ENCODE measurements at regions not wholly inside any gene's neighbourhood (a gene's known extent, or its start where the extent isn't known, plus 50 kb on each side); places are given as distances from the start of the nearest gene placed in this dataset.

DNA sequence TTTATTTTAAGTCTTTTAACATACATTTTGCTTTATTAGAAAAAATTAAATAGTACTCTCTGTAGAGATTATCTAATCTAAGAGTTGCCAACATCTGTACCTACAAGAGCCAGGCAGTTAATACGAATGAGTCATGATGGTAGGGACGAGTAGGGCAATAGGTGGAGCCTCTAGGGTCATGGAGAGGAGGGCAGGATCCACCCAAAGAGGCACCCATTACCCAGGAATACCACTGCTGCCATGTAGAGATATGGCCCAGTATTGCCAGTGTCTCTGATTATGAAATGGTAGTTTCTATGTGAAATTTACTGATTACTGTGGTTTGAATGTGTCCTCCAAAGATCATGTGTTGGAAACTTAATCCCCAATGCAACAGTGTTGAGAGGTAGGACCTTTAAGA is 170.4 kb downstream of the PIK3R1 start:
- no peaks in the 10 kb centered on the region for H3K79me2 ChIP-seq (ENCODE audit: insufficient read depth)
- H4K20me1 ChIP-seq (ENCODE audit: insufficient read depth), result no peaks in the 10 kb centered on the region
- H3K4me3 ChIP-seq (ENCODE audit: low read depth in 2 of 2, low read length in 1 of 2), result no peak overlapping the region
- H3K9me2 ChIP-seq, result no peaks in the 10 kb centered on the region
- CTCF ChIA-PET, result interaction anchor here (1.0 kb wide), 1 partner anchor 21 kb away, joined by 3 read pairs; no protein-coding TSS in a partner anchor
- no peaks in the 10 kb centered on the region for H3K36me3 ChIP-seq (replicated peaks in 1 of 2; ENCODE audit: control insufficient read depth in 1 of 2, insufficient read depth in 2 of 2, low read length in 1 of 2)
- no peaks in the 10 kb centered on the region for H3F3A ChIP-seq (replicated peaks; ENCODE audit: insufficient read depth)
- POLR2A ChIA-PET, result no interaction called here
- no peaks in the 10 kb centered on the region for H3K27me3 ChIP-seq (ENCODE audit: insufficient read depth)
- no peak for TF ChIP-seq POLR2AphosphoS5 (IDR thresholded peaks at IDR 0.05; ENCODE audit: low read depth, low read length)
- no peak overlapping the region for H3K27ac ChIP-seq (ENCODE audit: low read depth in 2 of 2, low read length in 1 of 2)
- no peak for DNase-seq
- H3K4me2 ChIP-seq, result no peak overlapping the region
- H2AFZ ChIP-seq (ENCODE audit: low read depth), result no peak overlapping the region
- H3K4me1 ChIP-seq (ENCODE audit: control insufficient read depth in 1 of 2, insufficient read depth in 2 of 2, low read depth in 1 of 2, low read length in 1 of 2), result no peaks in the 10 kb centered on the region
- no peaks in the 10 kb centered on the region for H3K9me3 ChIP-seq
- H3K9ac ChIP-seq, result no peak overlapping the region
- WGBS (ENCODE audit: low lambda C conversion rate), result 18% methylated on average over 2 of the region's 2 CpGs

GRCh38 chr5:68387074-68387796 is 171.7 kb downstream of the PIK3R1 start:
- Histone ChIP-seq H3K9me3 (no peaks in the 10 kb centered on the region), H3K27ac (ENCODE audit: low read depth in 2 of 2, low read length in 1 of 2) (no peak overlapping the region), H4K20me1 (ENCODE audit: insufficient read depth) (no peaks in the 10 kb centered on the region), H3K9ac (no peak overlapping the region), H3F3A (replicated peaks; ENCODE audit: insufficient read depth) (no peaks in the 10 kb centered on the region), H3K9me2 (no peaks in the 10 kb centered on the region), H3K4me2 (no peak overlapping the region), H3K36me3 (replicated peaks in 1 of 2; ENCODE audit: control insufficient read depth in 1 of 2, insufficient read depth in 2 of 2, low read length in 1 of 2) (no peaks in the 10 kb centered on the region), H3K27me3 (ENCODE audit: insufficient read depth) (no peaks in the 10 kb centered on the region), H3K4me1 (ENCODE audit: control insufficient read depth in 1 of 2, insufficient read depth in 2 of 2, low read depth in 1 of 2, low read length in 1 of 2) (no peaks in the 10 kb centered on the region), H2AFZ (ENCODE audit: low read depth) (no peak overlapping the region), H3K79me2 (ENCODE audit: insufficient read depth) (no peaks in the 10 kb centered on the region), H3K4me3 (ENCODE audit: low read depth in 2 of 2, low read length in 1 of 2) (no peak overlapping the region)
- TF ChIP-seq, protein P1, sequence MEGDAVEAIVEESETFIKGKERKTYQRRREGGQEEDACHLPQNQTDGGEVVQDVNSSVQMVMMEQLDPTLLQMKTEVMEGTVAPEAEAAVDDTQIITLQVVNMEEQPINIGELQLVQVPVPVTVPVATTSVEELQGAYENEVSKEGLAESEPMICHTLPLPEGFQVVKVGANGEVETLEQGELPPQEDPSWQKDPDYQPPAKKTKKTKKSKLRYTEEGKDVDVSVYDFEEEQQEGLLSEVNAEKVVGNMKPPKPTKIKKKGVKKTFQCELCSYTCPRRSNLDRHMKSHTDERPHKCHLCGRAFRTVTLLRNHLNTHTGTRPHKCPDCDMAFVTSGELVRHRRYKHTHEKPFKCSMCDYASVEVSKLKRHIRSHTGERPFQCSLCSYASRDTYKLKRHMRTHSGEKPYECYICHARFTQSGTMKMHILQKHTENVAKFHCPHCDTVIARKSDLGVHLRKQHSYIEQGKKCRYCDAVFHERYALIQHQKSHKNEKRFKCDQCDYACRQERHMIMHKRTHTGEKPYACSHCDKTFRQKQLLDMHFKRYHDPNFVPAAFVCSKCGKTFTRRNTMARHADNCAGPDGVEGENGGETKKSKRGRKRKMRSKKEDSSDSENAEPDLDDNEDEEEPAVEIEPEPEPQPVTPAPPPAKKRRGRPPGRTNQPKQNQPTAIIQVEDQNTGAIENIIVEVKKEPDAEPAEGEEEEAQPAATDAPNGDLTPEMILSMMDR (IDR thresholded peaks at IDR 0.05), result no peak
- no peak for TF ChIP-seq TAF1 (IDR thresholded peaks at IDR 0.05; ENCODE audit: borderline replicate concordance, low read depth, low read length)
- TF ChIP-seq MAX (IDR thresholded peaks at IDR 0.05; ENCODE audit: low read depth), result no peak
- no peak for TF ChIP-seq RXRA (IDR thresholded peaks at IDR 0.05; ENCODE audit: borderline replicate concordance, low read depth)
- TF ChIP-seq RCOR1 (IDR thresholded peaks at IDR 0.05; ENCODE audit: low read length), result no peak
- no peak for TF ChIP-seq JUND (IDR thresholded peaks at IDR 0.05)
- TF ChIP-seq GATA2 (CRISPR knock-in tag; IDR thresholded peaks at IDR 0.05), result no peak
- no peak for TF ChIP-seq EZH2phosphoT487 (IDR thresholded peaks at IDR 0.05; ENCODE audit: borderline replicate concordance, low read depth)
- TF ChIP-seq POLR2AphosphoS5 (IDR thresholded peaks at IDR 0.05; ENCODE audit: low read depth, low read length), result no peak
- POLR2A ChIA-PET, result no interaction called here
- no peak for DNase-seq
- CTCF ChIA-PET, result no interaction called here
- 73% methylated on average over 4 of the region's 4 CpGs for WGBS (ENCODE audit: low lambda C conversion rate)

DNA sequence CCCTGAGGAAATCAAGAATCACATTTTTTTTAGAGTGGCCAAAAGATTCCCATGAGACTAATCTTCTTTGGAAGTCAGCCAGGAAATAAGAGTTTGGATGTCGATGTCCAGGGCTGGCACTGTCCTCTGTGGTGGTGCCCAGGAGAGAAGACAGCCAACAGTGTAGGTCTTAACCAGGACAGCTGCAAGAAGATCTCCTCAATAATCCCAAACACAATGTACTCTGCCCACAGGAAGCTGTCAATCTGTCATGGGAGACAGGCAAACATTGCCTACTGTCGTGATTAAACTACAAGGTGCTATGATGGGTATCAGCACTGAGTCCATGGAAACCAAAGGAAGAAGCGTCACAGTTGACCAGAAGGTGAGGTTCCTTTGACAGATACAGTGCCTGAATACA is 174.1 kb downstream of the PIK3R1 start:
- no peaks in the 10 kb centered on the region for H3K79me2 ChIP-seq (ENCODE audit: insufficient read depth)
- ChIA-PET CTCF (no interaction called here), POLR2A (no interaction called here)
- H3K9ac ChIP-seq, result no peak overlapping the region
- no peaks in the 10 kb centered on the region for H3K36me3 ChIP-seq (replicated peaks in 1 of 2; ENCODE audit: control insufficient read depth in 1 of 2, insufficient read depth in 2 of 2, low read length in 1 of 2)
- no peaks in the 10 kb centered on the region; a peak in 1 of 4 replicates for H3K4me1 ChIP-seq (ENCODE audit: control insufficient read depth in 1 of 2, insufficient read depth in 2 of 2, low read depth in 1 of 2, low read length in 1 of 2)
- 44% methylated on average over 3 of the region's 3 CpGs for WGBS (ENCODE audit: low lambda C conversion rate)
- DNase-seq, result no peak
- no peak overlapping the region for H3K4me2 ChIP-seq
- no peaks in the 10 kb centered on the region for H4K20me1 ChIP-seq (ENCODE audit: insufficient read depth)
- H3K9me3 ChIP-seq, result no peaks in the 10 kb centered on the region
- no peak overlapping the region for H3K27ac ChIP-seq (ENCODE audit: low read depth in 2 of 2, low read length in 1 of 2)
- no peaks in the 10 kb centered on the region for H3K9me2 ChIP-seq
- H3K4me3 ChIP-seq (ENCODE audit: low read depth in 2 of 2, low read length in 1 of 2), result no peak overlapping the region
- no peak overlapping the region for H2AFZ ChIP-seq (ENCODE audit: low read depth)
- H3F3A ChIP-seq (replicated peaks; ENCODE audit: insufficient read depth), result no peaks in the 10 kb centered on the region
- H3K27me3 ChIP-seq (ENCODE audit: insufficient read depth), result no peaks in the 10 kb centered on the region
- TF ChIP-seq RXRA (IDR thresholded peaks at IDR 0.05; ENCODE audit: borderline replicate concordance, low read depth) (no peak), TCF12 (IDR thresholded peaks at IDR 0.05) (no peak), ELF1 (IDR thresholded peaks at IDR 0.05) (no peak), TEAD4 (IDR thresholded peaks at IDR 0.05; ENCODE audit: borderline replicate concordance, insufficient read depth) (no peak), EZH2phosphoT487 (IDR thresholded peaks at IDR 0.05; ENCODE audit: borderline replicate concordance, low read depth) (no peak), SIN3A (IDR thresholded peaks at IDR 0.05; ENCODE audit: borderline replicate concordance, low read depth, low read length) (no peak), EP300 (IDR thresholded peaks at IDR 0.05; ENCODE audit: borderline replicate concordance in 1 of 2, low read depth in 1 of 2, low read length in 1 of 2) (no peak), GATA2 (CRISPR knock-in tag; IDR thresholded peaks at IDR 0.05) (no peak), RFX5 (IDR thresholded peaks at IDR 0.05; ENCODE audit: low read length) (no peak), MXI1 (IDR thresholded peaks at IDR 0.05; ENCODE audit: low read depth, low read length) (no peak), NFIC (IDR thresholded peaks at IDR 0.05; ENCODE audit: borderline replicate concordance) (no peak), FOXM1 (IDR thresholded peaks at IDR 0.05; ENCODE audit: low read depth) (no peak), RAD21 (IDR thresholded peaks at IDR 0.05; ENCODE audit: low read length) (no peak), TAF1 (IDR thresholded peaks at IDR 0.05; ENCODE audit: borderline replicate concordance, low read depth, low read length) (no peak)
- TF ChIP-seq, protein P2, sequence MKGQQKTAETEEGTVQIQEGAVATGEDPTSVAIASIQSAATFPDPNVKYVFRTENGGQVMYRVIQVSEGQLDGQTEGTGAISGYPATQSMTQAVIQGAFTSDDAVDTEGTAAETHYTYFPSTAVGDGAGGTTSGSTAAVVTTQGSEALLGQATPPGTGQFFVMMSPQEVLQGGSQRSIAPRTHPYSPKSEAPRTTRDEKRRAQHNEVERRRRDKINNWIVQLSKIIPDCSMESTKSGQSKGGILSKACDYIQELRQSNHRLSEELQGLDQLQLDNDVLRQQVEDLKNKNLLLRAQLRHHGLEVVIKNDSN (IDR thresholded peaks at IDR 0.05; ENCODE audit: borderline replicate concordance, low read depth), result no peak
